Stomach (tissue), 4 donors: ENCODE measurements at regions not wholly inside any gene's neighbourhood (a gene's known extent, or its start where the extent isn't known, plus 50 kb on each side); places are given as distances from the start of the nearest gene placed in this dataset.

Source experiments
- POLR2A ChIP-seq, 4 donors: fragments of 450-650 bp; IDR thresholded peaks; one replicate each; pipeline ENCODE4 v1.6.1; 2016; ENCODE audit warnings: antibody characterized with exemption in 4 of 4, control low read depth in 2 of 4, mild to moderate bottlenecking in 1 of 4, moderate library complexity in 1 of 4
- TF ChIP-seq, protein P1 (sequence below), 7 experiments: fragments of 450-650 bp in 4 of 7; fragments of 200-600 bp in 3 of 7; sonication (generic) in 3 of 7; IDR thresholded peaks; one replicate each; pipeline ENCODE4 v1.5.1; 2016 to 2019; ENCODE audit warnings: antibody characterized with exemption in 7 of 7, control low read depth in 2 of 7, mild to moderate bottlenecking in 1 of 7

- no peak for TF ChIP-seq POLR2A (IDR thresholded peaks at IDR 0.05)
- TF ChIP-seq, protein P1, sequence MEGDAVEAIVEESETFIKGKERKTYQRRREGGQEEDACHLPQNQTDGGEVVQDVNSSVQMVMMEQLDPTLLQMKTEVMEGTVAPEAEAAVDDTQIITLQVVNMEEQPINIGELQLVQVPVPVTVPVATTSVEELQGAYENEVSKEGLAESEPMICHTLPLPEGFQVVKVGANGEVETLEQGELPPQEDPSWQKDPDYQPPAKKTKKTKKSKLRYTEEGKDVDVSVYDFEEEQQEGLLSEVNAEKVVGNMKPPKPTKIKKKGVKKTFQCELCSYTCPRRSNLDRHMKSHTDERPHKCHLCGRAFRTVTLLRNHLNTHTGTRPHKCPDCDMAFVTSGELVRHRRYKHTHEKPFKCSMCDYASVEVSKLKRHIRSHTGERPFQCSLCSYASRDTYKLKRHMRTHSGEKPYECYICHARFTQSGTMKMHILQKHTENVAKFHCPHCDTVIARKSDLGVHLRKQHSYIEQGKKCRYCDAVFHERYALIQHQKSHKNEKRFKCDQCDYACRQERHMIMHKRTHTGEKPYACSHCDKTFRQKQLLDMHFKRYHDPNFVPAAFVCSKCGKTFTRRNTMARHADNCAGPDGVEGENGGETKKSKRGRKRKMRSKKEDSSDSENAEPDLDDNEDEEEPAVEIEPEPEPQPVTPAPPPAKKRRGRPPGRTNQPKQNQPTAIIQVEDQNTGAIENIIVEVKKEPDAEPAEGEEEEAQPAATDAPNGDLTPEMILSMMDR (IDR thresholded peaks at IDR 0.05): no peak
These were observed 79.5 kb upstream of the GPC1 start for GRCh38 chr2:240355962-240356361.
